Activated CD4-positive, alpha-beta T cell treated with anti-CD3 and anti-CD28 coated beads for 24 hours (primary cell): ENCODE measurements at regions not wholly inside any gene's neighbourhood (a gene's known extent, or its start where the extent isn't known, plus 50 kb on each side); places are given as distances from the start of the nearest gene placed in this dataset.
"Not testable (repeated sequence)": the region's sequence is repeated elsewhere in the genome, so short reads cannot be mapped to it uniquely, and the experiment has no call there.

Experiments
- DNase-seq, 2 donors: peaks; one replicate each; pipeline ENCODE4 v3.0.0-alpha.2; 2020; ENCODE audit warnings: low read depth in 2 of 2

DNA sequence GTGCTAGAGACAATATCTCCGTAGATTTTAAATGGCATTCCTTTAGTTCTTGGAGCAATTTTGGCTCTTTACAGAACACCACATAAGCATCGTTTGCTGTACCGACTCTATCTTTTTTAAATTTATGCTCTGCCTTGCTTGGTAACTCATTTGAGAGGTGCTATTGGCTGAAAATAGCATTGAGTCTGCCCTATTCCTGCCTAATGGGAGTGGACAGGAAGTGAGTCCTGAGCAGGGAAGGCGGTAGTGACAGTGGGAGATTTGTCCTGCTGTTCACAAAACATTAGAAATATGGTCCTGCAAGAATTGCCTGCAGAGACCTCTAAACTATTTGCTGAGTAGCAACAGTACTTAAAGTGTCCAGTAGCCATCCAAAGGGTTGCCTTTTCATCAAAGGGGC lies 115.2 kb upstream of the IFNE start:
- no peak for DNase-seq

DNA sequence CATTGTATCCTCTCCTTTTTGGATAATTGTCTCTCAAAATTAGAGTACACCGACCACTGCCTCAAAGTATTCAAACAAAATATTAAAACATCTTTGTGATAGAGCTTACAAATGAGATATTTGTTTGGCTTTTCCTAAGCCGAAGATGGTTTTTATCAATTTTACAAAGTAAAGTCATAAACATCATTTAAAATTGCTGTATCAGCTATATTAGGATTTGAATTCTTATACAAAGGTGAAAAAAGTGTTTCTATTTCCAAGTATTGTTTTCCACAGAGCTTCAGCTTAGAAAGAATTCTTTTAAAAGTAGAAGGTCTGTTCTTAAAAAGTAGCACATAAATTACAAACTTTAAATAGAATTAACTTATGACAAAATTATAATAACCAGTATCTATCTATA lies 116.6 kb upstream of the IFNE start:
- no peak for DNase-seq

DNA sequence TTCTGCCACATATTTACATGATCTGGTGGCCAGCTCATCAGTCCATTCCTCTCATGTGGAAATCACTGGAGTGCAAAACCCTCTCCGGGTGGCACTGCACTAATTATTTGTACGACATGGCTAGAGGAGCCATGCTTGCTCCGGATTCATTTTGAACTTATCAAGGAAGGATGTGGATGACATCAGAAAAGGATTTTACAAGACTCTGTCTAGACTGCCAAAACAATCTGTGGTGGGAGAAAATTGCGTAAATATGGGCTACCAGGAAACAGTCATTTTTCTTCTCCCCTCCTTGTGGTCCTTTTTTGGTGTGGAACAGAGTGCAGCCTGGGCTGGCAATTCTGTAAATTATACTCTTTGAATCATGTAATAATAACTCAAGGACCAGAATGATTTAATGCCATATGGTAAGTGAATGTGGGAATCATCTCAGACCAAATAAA lies 123.4 kb upstream of the IFNE start:
- no peak for DNase-seq

DNA sequence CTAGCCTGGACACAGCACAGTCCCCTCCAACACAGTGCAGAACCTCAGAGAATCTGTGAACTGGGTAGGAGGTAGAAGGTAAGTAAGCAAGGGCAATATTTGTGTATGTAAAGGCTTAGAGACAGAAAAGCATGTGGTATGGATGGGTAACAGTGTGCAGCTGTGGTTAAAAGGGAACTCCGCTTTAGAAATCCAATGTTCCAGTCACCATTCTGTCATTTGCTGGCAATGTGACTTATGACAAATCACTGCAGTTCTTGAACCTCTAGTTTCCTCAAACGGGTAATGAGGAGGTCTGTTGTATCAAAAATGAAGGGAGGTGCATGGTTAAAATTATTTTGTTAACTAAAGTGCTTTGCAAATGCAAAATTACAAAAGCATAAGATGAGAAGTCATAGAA lies 125.5 kb upstream of the IFNE start:
- DNase-seq, result no peak

DNA sequence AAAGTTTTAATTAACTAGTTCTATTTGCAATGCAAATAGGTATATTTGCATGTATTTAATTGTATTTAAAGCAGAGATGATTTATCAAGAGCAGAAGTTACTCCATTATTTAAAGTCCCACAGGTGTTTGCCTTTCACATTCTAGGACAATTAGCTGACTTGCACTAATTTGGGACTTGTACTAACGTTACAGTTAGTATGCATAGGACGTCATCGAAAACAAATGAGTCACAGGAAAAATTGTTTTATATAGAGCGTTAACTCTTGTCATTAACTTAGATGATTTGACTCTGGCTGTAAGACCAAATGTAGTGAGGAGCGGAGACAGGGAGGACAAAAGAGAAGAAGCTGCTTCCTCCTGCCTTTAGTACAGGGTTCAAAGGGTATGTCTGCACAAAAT lies 126.1 kb upstream of the IFNE start:
- DNase-seq, result no peak

DNA sequence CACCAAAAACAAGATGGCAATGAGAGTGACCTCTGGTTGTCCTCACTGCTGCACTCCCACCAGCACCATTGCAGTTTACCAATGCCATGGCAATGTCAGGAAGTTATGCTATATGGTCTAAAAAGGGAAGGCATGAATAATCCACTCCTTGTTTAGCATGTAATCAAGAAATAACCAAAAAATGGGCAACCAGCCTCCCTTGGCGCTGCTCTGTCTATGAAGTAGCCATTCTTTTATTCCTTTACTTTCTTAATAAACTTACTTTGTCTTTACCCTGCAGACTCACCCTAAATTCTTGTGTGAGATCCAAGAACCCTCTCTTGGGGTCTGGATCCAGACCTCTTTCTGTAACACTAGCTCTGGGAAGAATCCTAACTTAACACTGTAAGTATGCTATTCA lies 127.4 kb upstream of the IFNE start:
- DNase-seq, result no peak

DNA sequence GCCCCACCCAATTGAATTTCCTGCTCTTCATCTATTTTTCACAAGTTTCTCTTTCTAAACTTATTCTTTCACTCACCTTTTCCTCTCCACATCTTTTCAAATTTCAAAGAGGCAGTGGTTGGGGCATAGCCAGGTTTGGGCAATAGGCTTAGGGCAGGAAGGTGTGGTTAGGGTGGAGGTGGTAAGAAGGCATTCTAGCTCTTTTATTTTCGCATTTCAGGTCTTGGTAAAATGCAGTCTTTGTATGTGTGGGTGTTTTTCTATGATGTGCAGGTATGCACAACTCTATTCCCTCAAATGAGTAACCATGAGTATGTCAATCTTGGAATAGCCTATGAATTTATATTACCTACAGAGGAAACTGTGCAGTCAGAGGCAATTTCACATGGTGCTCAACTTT lies 129.8 kb upstream of the IFNE start:
- peak; percentile 9 to 21 for DNase-seq

DNA sequence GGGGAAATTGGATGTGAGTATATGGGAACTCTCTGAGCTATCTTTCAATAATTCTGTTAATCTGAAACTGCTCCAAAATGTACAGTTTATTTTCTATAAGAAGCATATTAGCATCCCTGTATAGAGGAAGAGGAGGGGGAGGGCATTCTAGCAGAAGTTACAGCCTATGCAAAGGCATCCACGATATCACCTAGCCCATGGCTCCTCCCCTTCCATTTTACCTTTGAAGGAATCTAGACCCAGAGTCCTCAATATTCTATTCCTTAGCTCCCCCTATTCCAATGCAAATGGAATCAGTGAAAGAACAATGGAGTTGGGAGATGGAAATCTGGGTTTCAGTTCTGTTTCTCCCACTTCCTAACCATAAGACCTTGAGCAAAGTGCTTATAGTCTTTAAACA lies 132.9 kb upstream of the IFNE start:
- DNase-seq, result no peak

DNA sequence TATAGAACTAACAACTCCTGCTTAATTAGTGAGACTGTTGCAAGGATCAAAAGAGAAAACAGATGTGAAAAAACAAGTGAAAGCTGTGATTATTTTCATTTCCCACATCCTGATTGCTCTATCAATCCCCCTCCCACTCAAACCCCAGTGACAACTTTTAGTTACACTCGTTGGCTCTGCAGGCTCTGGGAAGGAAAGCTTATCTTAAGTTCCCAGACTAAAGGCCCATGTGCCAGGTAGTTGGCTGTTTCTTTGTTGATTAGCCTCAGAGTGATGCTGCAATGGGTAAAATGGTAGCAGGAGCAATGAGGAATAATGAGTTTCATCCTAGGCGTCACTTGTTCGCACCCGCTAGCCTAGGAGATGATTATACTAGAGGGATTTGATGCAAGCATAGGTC lies 133.3 kb upstream of the IFNE start:
- DNase-seq, result no peak

DNA sequence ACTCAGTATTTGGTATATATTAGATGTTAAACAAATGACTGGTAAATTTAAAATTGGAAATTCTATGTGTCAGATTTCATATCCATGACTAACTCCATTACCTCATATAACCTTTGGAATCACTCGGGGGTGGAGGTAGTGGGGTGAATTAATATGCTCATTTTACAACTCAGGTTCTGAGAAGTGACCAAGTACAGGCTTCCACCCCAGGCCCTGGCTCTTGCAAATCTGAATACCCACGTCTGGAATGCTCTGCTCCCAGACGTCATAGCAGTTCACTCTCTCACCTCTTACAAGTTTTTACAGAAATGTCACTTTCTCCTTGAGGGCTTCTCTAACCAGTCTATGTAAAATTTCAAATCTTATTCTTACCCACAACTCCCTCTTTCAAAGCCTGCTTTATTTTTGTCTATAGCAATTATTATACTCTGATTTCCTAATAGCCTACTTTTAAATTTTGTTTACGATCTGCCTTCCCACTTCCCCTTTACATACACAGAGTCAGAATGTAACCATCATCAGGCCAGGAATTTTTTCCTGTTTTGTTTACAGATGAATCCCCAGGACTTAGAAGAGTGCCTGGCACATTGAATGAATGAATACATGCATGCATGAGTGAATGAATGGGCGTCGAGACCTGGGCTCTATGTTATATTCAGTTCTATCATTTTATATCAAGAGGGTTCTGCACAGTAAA lies 134.1 kb upstream of the IFNE start:
- DNase-seq, result no peak

DNA sequence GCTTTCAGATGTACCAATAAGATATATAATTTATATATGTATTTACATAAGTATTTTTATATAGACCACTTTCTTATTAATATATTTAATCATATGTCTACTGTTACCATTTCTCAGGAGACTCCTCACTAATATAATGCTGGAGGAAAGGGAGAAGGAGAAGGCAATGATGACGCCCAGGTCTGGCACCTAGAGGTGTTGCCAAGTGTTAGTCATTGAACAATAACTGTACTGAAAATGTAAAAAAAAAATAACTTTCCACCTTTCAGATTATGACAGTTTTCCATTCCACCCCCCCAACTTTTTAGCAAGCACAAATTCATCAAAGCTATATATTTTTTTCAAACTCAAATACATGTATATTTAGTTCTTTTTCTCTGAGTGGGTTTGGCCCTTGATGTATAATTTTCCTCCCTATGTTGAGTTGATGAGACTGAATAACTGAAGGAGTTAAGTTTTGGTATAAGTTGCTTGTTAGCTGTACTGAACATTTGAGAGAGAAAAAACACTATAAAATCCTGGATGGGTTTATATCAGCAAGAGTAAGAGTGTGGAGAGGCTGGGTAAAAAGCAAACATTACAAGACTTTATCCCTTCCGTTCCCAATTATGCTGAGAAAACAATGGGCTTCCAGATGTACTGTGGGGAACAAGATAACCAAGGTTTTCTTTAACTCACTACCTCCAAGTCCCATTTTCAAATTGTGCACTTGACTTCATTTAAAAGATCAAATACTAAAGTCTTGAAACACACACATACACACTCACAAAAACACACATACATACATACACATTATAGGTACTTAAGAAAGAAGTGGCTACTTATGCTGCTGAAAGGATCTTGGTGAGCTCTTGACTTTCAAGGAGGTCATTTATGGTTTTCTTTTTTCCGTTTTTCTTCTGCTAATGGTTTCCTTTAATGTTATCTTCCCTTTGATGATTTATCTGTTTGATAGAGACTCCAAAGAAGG lies 142.8 kb upstream of the IFNE start:
- no peak for DNase-seq

DNA sequence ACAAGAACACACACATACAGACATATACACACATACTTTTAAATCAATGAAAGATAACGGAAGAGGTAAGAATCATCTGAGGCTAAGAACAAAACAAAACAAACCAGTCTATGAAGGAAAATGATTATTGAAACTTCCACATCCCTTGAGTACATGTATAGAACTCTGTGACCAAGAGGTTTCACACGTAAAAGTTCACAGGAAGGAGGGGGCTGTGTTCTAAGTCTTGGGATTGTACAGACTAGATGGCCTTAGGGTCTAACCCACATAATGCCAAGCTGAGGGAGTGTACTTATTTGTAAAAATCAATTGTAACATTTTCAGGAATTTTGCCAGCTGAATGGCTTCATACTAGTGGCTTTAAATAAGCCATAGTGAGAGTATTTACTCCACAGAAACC lies 144.4 kb upstream of the IFNE start:
- no peak for DNase-seq

DNA sequence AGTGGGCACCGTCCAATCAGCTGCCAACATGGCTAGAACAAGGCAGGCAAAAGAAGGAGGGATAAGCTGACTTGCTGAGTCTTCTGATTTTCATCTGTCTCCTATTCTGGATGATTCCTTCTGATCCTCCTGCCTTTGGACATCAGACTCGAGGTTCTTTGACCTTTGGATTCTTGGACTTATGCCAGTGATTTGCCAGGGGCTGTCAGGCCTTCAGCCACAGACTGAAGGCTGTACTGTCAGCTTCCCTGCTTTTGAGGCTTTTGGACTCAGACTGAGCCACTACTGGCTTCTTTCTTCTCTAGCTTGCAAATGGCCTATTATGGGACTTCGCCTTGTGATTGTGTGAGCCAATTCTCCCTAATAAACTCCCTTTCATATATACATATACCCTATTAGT lies 146.8 kb upstream of the IFNE start:
- not testable (repeated sequence) for DNase-seq

DNA sequence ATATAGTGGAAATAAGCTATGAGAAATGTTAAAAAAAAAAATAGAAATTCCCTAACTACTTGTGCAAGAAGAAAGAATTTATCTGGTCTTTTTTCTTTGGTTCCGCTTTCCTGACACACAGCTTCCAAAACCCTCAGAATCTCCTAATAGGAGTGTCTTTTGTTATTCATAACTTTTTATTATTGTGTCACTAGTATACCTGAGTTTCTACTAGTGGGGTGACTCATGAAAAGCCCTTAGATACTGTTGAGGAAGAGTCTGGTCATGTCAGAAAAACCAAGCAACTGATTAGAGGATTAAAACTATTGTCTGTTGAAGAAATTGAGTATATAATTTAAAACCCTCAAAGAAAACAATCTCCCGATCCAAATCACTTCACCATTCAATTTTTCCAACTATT lies 152.8 kb upstream of the IFNE start:
- no peak for DNase-seq

DNA sequence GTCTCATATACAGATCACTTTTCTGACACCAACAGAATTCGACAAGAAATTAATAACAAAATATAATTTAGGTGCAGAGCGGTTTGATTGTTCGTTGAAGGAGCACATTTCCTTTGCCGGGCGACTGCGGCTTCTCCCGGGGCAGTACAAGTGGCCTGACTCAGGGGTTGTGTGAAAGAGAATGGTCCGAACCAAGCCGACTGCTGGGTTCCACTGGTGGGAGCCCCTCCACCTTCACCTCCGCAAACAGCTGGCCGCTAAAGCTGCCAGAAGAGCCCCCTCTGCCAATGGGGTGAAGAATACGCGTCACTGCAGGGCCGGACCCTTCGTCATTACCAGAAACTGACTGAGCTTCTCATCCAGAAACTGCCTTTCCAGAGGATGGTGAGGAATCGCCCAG lies 156.0 kb upstream of the IFNE start:
- DNase-seq, result no peak

DNA sequence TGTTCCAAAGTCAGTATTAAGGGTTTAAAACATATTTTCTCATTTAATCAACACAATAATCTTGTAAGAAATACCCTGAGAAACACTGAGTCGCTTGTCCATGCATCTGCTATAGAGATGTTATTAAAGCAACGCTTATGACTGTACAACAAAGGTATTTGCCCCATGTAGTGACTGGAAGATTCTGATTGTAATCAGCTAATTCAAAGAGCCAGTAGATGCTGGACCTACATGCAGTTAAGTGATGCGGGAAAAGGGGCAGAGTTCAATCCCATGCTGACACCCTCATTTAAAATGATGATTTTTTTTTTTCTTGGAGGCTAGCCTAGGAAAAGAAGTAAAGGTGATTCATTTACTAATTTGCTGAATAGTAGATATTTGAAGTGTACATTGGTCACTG lies 149.3 kb upstream of the MTAP start:
- DNase-seq, result no peak

DNA sequence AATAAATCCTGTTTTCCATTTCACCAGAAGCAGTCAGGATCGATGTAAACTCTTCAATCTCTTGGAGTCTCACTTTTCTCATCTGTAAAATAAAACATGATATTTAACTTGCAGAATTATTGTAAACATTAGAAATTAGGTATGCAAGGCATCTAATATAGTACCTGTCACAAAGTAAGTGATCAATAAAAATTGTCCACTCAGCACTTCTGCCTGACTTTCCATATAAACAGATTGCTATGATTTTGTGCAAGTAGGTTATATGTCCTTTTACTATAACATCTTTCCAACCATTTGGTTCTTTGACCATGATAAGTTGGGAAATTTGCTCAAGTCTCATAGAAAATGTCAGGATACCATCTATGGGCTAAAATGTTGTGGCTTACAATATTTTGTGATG lies 148.8 kb upstream of the MTAP start:
- no peak for DNase-seq

DNA sequence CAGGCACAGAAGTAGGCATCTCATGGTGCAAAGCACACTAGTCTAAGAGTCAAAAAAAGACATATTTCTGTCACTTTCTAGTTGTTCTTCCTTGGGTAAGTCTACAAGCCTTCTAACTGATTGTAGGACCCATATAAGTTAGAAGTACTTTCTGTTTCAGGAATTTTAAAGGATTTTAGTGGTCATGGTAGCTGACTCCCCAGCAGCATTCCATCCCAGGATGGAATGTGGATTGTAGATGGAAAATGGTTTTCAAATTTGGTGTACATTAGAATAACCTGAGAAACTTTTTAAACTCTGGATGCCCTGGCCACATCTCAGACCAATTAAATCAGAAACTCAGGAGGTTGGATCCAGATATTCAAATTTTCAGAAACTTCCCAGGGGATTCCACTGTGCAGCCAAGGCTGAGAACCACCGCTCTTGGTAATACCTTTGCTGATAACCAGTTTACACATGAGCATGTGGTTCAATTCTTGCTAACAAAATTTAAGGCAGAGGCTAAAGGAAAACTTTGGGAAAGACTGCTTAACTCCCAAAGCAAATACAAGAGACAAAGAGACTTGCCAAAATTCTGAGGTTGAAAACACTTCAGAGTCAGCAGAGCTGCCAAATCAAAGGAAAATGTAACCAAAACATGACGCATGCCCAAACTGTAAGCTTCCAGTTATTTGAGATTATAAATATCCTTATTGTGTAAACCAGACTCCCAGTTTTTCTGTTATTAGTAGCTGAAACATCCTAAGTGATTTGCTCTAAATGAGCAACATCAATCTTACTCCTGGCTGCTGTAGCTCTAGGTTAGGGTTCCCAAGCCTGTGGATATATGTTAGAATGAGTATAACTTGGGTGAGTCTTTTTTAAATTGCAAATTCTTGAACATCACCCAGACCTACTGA lies 145.4 kb upstream of the MTAP start:
- no peak for DNase-seq

DNA sequence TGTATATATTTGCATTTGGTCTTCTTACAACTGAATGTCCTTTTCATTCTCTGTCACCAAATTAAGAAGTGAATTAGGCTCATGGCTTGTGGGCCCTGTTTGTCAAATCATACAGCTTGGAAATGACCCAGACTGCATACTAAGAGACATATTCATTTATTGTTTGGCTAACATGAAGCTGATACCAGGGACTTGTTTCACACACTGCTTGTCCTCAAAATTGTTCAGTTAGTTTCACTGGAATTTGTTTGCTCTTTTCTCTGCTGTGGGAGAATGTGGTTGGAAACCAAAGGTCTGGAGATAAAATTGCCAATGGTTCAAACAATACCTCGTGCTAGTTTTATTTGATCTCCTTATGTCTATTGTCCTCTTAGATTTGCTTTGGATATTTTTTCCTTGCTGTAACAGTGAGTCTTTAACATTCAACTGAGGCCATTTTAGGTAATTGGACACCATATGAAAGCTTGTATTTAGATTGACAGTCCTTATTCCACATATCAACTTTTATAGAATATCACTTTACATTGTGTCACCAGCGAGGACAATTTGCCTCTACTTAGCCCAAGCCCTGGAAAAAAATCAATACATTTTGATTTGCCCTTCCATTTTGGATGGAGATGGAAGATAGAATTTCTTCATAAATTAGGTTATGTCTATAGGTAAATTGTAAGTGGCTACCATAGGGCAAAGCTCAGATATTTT lies 144.3 kb upstream of the MTAP start:
- DNase-seq, result no peak

DNA sequence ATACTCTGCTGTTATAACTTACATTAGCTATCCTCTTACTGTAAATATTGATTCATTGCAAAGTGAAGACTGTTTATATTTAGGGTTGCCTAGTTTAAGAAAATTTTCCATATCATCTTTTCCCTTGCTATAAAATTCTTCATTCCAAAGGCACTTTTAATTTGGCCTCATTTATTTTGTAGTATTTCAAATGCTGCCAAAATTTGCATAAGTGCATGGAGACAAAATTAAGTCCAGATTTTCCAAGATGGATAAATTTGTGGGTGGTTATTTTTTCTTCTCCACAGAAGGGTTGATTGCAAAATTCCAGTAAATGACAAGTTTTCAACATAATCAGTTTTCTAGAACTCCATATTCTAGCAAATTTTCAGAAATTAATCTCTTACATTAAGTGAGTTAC lies 141.5 kb upstream of the MTAP start:
- no peak for DNase-seq

DNA sequence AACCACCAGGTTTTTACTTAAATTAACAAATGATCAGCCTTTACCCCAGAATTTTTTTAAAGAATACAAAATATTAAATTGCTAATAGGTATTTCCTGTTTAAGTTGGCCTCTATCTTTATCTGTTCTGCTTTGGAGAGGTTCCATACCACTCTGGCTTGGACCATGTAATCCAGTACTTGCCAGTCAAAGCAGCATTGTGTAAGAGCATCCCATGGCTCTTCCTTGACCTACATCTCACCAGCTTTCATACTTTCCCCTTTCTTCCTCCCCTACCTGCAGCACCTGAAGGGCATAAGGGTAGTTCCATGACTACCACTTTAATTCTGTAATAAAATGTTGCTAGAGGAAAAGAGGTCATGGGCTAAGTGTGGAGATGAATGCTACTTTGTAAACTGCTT lies 140.8 kb upstream of the MTAP start:
- DNase-seq, result no peak

DNA sequence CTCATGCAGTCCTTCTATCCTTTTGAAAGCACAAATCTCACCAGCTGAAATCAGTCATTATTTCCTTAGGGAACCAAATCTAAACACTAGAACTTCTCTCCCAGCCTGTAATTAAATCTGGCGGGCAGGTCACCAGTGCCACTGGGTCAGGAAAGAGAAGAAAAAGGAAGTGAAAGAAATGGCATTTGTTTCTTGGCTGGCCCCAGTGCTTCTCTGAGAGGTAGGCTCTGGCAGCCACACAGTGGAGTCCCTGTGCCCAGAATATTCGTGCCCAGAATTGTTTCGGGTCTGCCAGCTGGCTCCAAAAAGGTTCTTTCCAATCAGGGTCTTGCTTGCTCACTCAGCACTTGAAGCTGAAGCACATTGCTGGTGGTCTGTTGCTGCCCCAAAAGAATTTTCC lies 133.9 kb upstream of the MTAP start:
- DNase-seq, result no peak
